AG04449 (cell line): ENCODE measurements at regions not wholly inside any gene's neighbourhood (a gene's known extent, or its start where the extent isn't known, plus 50 kb on each side); places are given as distances from the start of the nearest gene placed in this dataset.

ENCODE experiments used
- CTCF ChIA-PET: fragments of 350-600 bp; formaldehyde crosslinking; extraction: SDS; loops from one replicate; lab custom pipeline; 2021; ENCODE audit warnings: antibody characterized with exemption; lab: Yijun Ruan, JAX
- POLR2A ChIA-PET: fragments of 400-600, 350-600 bp; formaldehyde crosslinking; extraction: SDS; loops from one replicate; lab custom pipeline; 2020; ENCODE audit warnings: antibody characterized with exemption, inconsistent platforms; lab: Yijun Ruan, JAX
- DNase-seq: peaks from one replicate; pipeline ENCODE4 v3.0.0-alpha.2; 2010; ENCODE audit warnings: low read depth, low spot score
- H3K4me3 ChIP-seq: 2 replicates; pipeline ENCODE4 v1.5.1; 2011; ENCODE audit warnings: low read depth, mild to moderate bottlenecking, control low read depth, low read length
- TF ChIP-seq, protein P1 (sequence below): IDR thresholded peaks from one replicate; pipeline ENCODE4 v1.5.1; 2011; ENCODE audit warnings: mild to moderate bottlenecking, moderate library complexity, low read length, control low read depth, inconsistent platforms; ENCODE audit not compliant: insufficient read depth; ENCODE audit errors: missing control alignments

DNA sequence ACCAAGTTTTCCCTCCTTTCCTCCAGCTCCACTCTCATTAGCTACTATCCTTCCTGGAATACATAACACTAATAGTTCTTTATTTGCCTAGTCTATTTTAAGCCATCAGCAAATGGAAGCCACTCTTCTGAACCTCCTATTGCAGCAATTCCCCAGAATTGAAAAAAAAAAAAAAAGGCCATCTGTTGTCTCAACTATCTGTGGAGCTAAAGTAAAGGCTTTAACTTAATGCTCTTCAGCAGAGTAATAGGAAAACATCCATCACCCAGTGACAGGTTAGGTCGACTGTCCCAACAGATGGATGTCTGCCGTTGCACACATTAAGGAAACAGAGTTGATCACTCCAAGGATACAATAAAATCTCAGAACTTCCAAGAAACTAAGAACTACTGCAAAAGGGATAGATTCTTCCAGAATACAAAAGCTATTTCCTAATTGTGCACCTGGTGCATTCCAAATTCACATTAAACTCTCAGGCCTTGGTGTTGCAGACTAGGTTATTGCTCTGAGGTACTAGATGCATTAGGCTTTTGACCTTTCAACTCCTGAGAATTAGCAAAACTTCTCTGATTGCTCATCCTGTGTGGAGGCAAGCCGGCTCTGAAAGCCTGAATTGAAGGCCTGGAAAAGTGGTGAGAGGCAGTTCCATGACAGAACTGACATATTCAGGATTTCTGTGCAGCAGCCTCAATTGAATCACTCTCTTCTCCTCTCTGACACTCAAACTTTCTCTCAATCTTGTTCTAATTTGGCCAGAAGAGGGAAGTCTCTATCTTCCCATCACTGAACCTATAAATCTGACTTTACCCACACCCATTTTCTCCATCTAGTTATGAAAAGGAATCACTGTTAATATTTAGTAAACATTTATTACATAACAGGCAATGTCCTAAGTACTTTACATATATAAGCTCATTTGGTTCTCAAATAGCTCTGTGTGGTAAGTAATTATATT lies 238.4 kb upstream of the HMGA2 start:
- ChIA-PET CTCF (interaction anchor here (0.7 to 1.4 kb wide), 3 partner anchors 74 to 503 kb away, joined by 3 to 5 read pairs (median 3); no protein-coding TSS in a partner anchor), POLR2A (no interaction called here)
- H3K4me3 ChIP-seq = no peak overlapping the region
- TF ChIP-seq, protein P1, sequence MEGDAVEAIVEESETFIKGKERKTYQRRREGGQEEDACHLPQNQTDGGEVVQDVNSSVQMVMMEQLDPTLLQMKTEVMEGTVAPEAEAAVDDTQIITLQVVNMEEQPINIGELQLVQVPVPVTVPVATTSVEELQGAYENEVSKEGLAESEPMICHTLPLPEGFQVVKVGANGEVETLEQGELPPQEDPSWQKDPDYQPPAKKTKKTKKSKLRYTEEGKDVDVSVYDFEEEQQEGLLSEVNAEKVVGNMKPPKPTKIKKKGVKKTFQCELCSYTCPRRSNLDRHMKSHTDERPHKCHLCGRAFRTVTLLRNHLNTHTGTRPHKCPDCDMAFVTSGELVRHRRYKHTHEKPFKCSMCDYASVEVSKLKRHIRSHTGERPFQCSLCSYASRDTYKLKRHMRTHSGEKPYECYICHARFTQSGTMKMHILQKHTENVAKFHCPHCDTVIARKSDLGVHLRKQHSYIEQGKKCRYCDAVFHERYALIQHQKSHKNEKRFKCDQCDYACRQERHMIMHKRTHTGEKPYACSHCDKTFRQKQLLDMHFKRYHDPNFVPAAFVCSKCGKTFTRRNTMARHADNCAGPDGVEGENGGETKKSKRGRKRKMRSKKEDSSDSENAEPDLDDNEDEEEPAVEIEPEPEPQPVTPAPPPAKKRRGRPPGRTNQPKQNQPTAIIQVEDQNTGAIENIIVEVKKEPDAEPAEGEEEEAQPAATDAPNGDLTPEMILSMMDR = no peak
- DNase-seq = no peak

DNA sequence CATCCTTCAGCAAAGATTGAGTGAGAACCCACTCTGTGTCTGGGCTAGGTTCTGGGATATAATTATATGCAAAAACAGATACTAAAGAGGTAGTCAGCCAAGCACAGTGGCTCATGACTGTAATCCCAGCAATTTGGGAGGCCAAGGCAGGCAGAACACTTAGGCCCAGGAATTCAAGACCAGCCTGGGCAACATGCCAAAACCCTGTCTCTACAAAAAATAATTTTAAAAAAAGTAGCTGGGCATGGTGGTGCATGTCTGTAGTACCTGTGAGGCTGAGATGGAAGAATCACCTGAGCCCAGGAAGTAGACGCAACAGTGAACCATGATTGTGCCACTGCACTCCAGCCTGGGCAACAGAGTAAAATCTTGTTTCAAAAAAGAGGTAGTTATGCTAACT lies 237.5 kb upstream of the HMGA2 start:
- TF ChIP-seq, protein P1 = no peak
- ChIA-PET CTCF (interaction anchor here (1.4 kb wide), 1 partner anchor 449 kb away, joined by 3 read pairs; no protein-coding TSS in a partner anchor), POLR2A (no interaction called here)
- no peak overlapping the region for H3K4me3 ChIP-seq
- no peak for DNase-seq

DNA sequence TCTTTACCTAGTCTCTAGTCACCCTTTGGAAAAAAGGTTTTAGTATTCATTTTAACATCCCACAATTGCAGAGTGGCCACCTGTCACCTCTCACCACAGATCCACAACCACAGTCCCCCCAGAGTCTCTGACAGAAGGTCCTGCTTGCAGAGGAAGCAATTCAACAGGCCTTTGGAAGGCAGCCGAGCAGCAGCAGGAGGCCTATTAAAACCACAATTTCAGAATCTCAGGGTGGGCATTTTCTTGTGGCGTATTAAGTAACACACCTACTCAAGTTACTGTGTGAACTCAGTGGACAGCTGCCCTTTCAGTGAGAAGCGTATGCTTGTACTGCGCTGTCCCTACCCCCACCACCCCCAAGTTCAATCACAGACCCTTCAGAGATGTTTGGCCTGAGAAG lies 234.0 kb upstream of the HMGA2 start:
- no peak overlapping the region for H3K4me3 ChIP-seq
- CTCF ChIA-PET = interaction anchor here (0.6 to 1.5 kb wide), 2 partner anchors 12 to 34 kb away, joined by 3 read pairs; no protein-coding TSS in a partner anchor
- TF ChIP-seq, protein P1 = no peak
- DNase-seq = no peak
- POLR2A ChIA-PET = no interaction called here

DNA sequence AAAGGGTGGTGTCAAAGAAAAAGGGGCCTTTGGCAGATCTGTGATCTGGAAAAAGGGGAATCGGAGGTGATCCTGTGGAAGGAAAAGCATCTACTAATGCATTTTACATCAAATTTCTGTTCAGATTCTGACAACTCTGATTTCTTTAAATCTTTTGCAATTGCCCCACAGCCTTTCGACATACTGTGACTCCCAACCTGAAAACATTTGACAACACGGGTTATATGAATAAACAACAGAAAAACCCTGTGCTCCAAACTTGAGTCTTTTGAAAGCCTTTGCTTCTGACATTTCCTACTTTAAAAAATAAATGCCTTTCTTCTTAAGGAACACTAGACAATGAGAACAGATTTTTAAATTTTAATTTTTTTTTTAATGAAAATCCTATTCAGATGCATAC lies 231.9 kb upstream of the HMGA2 start:
- CTCF ChIA-PET = interaction anchor here (1.2 to 1.3 kb wide), 2 partner anchors 10 to 286 kb away, joined by 3 to 12 read pairs; no protein-coding TSS in a partner anchor
- H3K4me3 ChIP-seq = no peak overlapping the region
- POLR2A ChIA-PET = no interaction called here
- no peak for DNase-seq
- TF ChIP-seq, protein P1 = no peak

DNA sequence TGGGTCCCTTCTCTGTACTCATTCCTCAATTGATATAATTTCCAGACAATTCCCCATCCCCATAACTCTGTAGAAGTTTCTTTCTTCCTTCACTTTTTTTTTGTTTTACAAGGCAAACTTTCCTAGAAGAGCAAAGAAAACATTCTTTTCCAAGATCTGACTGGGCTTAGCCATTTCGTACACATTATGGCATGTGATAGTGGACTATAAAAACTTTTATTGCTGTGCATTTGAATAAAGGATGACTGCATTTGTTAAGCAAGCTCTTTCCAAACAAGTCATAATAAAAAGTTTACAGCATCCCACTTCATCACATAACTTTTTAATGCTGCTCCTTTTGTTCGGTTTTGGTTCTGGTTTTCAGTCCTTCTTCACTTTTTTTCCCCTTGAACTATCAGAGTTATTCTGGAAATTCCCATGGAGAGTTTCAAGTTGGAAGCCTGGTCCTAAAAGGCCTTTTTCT lies 231.0 kb upstream of the HMGA2 start:
- TF ChIP-seq, protein P1 = no peak
- H3K4me3 ChIP-seq = no peak overlapping the region
- ChIA-PET POLR2A (interaction anchor here (1.6 kb wide), 1 partner anchor 9 kb away, joined by 5 read pairs; no protein-coding TSS in a partner anchor), CTCF (interaction anchor here (1.7 to 2.0 kb wide), 2 partner anchors 9 to 14 kb away, joined by 7 to 13 read pairs; no protein-coding TSS in a partner anchor)
- no peak for DNase-seq

DNA sequence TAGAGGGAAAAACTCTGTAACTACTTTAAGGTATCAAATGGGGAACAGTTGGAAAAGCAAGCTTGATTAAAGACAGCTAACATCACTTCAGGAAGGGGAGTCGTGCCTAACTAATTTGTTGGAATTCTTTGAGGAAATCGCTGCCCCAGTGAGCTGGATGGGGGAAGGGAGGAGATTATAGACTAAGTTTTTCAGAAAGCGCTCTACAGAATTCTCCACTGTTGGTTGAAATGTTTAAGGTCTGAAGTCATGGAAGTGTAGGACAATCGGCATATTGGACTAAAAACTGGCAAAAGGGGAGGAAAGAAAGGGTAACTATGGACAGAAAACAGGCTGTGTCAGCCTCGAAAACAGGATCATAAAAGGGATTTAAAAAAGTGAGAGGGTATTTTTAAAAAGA lies 229.9 kb upstream of the HMGA2 start:
- CTCF ChIA-PET = interaction anchor here (0.9 to 2.0 kb wide), 4 partner anchors 8 to 38 kb away, joined by 3 to 13 read pairs (median 5); no protein-coding TSS in a partner anchor
- no peak for DNase-seq
- POLR2A ChIA-PET = interaction anchor here (1.6 kb wide), 1 partner anchor 8 kb away, joined by 5 read pairs; no protein-coding TSS in a partner anchor
- TF ChIP-seq, protein P1 = no peak
- H3K4me3 ChIP-seq = no peak overlapping the region
